DMS79 (cell line): ENCODE measurements at regions not wholly inside any gene's neighbourhood (a gene's known extent, or its start where the extent isn't known, plus 50 kb on each side); places are given as distances from the start of the nearest gene placed in this dataset.

Experiments
- DNase-seq: peaks from one replicate; lab custom pipeline; 2025; lab: John Stamatoyannopoulos, UW

DNA sequence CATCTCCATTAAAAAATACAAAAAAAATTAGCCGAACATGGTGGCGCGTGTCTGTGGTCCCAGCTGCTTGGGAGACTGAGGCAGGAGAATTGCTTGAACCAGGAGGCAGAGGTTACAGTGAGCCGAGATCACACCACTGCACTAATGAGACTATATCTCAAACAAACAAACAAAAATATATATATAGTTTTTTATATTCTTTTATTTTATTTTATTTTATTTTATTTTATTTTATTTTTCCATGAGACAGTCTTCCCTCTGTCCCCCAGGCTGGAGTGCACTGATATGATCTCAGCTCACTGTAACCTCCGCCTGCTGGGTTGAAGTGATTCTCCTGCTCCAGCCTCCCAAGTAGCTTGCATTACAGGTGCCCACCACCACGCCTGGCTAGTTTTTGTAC is 79.5 kb downstream of the IRF2BPL start:
- DNase-seq = no peak

DNA sequence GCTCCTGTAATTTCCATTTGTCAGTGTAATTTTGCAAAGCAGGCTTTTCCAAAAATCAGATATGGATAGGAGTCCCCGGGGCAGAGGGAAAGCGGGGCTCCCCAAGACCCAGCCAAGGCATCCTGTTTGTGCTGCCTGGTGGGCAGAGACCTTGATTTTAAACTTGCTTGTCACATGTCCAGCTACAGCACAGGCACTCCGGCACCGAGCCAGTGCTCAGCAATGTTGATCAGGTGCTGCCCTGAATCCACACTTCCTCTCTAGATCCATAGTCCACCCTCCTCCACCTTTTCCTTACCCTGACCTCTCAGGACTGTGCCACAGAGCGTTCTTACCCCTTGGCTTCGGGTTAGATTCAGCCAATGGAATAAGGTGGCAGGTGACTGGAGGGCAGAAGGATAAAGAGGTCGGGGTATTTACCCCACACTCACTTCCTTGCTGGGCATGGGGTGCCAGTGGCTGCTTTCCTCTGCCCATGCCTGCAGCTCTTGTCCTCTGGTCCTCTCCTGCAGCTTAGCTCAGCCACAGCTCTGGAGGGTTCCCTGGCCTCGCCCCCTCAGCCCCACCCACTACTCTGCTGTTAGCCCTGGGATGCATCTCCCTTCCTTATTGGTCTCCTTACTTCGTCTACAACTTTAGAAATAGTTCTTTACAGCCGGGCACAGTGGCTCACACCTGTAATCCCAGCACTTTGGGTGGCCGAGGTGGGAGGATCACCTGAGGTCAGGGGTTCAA is 80.1 kb downstream of the IRF2BPL start:
- no peak for DNase-seq

DNA sequence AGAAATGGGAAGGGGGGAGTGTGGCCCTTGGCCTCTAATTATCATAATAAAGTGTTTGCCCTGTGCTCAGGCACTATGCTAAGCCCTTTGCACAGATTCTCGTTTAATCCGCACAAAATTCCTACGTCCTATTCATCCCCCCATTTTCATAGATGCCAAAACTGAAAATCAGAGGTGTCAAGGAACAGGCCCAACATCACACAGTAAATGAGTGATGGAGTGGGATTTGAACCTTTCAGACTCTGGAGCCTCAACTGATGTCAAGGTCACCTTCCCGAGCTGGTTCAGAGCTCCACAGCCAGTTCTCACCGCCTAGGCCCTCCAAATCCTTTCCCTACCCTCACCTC is 80.7 kb downstream of the IRF2BPL start:
- no peak for DNase-seq

DNA sequence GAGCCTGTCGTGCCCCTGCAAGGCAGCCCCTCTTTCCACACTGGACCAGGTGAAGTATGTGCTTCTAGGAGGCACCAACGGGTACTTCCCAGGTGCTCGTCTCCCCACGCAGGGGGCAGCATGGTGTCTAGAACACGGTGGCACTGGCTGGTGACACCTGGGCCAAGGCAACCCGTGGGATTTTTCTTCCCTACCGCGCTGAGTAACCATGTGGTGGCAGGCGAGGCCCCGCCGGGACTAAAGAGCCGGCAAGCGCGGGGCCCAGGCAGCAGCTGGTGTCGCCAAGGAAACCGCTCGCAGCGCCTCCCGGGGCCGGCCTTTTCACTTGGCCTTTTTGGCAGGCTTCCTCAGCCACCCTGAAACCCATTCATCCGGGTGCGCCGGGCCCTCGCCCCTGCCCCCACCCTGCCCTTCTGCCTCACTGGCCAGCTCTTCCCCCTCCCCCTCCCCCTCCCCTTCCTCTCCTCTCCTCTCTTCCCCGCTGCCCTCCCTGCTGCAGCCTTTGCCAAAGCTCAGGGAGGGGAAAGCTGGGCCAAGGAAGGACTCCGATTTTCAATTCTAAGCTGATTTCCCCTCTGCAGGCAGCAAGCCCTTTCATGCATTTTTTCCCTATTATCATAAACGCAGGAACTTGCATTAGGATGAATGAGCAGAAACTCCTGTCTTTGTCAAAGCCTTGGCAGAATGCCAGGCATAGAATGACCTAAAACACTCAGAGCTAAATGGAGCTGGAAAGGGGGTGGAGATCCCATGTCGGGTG is 81.2 kb downstream of the IRF2BPL start:
- peak; percentile 99 for DNase-seq

DNA sequence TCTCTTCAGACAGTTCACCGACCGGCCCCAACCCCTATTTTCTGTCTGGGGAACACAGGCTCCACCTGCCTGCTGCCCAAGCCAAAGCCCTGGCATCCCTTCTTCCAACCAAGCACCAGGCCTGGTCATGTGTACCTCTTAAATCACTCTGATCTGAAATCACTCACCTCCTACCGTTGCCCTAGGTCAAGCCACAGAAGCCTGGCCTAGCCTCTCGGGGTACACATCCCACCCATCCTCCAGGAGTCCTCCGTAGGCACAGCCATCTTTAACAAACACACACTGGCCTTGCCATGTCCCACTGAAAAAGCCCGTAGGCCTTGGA is 81.8 kb downstream of the IRF2BPL start:
- no peak for DNase-seq

DNA sequence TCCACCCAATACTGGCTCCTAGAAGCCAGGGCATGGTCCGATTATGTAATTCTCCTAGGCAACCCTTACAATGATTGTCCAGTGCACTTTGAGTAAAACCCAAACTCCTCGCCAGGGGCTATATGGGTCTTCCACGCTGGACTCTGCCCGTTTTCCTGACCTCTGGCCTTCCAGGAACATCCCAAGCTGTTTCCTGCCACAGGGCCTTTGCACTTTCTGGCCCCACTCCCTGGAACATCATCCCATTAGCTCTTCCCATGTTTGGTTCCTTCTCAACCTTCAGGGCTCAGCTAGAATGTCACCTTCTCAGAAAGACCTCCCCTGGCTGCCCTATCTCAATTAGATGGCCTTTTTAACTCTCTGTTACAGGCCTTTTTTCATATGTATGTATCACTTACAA is 85.4 kb downstream of the IRF2BPL start:
- DNase-seq = no peak

DNA sequence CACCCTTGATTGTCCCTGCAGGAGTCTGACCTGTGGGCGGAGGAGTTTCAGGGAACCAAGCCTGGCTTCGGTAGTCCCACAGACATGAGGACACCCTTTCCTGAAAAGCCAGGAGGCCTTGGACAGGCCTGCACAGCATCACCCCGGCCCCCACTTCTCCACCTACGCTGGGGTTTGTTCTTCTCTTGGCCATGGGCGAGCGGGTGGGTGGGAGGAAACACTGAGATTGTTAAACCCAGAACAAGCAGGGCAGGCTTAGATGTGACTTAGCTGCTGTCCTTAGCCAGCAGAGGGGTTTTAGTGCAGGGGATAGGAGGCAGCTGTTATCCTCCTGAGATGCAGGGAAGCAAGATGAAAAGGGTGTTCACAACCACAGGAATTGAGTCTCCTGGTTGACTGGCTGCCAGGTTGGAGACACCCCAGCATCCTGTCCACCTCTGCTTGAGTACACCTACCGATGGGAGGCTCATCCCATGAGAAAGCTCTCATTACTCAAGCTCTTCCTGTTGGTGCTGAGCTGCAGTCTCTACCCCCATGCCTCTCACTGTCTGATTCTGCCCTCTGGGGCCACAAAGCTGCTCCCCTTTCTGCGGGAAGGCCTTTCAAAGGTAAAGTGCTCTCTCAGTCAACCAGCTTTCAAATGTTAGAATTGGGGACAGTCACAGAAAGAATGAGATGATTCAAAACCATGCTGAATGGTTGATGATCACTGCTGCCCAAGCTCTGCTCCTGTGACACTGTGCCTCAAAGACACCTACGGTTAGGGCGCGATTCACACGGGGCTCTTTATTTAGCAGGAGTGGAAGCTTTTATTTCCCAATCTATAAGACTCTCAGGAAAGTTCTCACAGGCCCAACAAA is 86.3 kb downstream of the IRF2BPL start:
- no peak for DNase-seq

DNA sequence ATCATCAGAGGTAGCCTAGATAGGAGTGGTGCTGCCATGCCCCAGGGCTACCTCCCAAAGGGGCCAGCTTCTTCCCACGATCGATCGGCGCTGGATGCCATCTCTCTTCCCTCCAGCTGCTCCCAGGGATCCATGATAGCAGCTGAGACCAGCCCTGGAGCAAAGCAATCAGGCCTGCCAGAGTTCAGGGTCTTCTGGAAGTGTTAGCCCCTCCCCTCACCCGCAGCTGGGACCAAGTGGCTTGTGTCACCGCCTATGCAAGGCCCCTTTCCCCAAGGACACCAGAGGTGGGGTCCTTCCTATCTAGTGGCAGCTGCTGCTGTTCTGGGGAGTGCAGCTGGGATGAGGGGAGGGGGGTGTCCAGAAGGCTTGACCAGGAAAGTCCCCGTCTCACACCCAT is 87.0 kb downstream of the IRF2BPL start:
- DNase-seq = no peak

DNA sequence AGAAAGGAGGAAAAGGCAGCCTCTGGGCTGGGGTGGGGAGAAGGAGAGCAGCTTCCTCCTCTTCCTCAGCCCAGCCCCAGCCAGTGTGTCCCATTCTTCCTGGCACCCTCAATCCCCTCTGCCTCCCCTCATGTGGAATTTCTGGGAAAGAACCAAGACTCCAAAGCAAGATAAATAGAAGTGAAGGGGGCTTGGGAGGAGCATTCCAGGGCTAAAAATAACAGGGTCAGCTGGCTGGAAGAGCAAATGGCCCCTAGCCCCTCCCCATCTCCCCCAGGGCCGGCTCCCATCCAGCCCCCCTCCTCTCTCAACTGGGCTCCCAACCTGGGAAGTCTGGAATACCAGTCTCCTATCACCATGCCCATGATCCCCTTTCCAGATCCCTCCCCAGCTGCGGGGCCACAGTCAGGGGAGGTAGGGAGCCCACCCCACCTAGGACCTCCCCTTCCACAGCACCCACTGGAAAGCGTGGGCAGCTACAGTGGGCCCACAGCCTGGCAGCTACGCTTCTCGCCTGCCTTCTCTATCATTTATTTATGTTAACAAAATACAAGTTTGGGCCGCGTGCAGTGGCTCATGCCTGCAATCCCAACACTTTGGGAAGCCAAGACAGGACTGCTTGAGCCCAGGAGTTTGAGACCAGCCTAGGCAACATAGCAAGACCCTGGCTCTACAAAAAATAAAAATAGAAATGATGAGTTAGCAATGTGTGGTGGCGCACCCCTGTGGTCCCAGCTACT is 88.3 kb downstream of the IRF2BPL start:
- DNase-seq = no peak

DNA sequence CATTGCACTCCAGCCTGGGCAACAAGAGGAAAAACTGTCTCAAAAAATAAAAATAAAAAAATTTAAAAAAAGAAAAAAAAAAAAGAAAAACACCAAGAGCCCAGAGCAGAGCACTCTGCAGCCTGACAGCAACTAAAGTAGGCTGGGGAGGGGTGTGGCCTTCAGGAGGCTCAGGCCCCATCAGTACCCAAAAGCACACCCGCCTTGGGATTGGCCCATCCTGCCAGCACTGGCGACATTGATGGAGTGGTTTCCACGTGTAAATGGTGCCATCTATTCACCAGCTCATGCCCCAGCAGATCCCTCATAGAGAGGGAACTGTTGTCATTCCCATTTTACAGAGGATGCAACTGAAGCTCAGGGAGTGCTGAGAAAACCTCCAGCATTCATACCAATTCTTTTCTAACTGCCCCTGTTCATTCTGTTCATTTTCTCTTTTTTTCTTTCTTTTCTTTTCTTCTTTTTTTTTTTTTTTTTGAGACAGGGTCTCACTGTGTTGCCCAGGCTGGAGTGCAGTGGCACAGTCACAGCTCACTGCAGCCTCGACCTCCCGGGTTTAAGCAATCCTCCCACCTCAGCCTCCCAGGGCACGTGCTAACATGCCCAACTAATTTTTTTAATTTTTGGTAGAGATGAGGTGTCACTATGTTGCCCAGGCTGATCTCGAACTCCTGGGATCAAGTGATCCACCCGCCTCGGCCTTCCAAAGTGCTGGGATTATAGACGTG is 89.3 kb downstream of the IRF2BPL start:
- no peak for DNase-seq

DNA sequence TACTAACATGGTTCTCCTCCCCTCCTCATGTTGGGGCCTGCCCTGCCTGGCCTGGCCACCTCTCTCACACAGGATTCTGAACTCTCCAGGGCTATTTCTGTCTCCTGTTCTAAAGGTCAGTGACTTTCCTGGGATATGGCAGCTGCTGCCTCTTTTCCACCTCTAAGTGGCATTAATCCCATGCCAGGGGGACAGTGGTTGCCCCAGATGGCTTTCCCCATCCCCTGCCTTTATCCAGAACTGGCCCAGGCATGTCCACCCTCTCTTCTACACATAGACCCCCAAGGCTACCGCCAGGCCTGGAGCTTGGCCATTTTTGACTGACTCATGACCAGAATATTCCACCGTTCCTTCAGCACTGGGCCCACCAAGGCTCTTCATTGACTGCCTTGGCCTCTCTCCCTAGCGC is 90.4 kb downstream of the IRF2BPL start:
- no peak for DNase-seq

DNA sequence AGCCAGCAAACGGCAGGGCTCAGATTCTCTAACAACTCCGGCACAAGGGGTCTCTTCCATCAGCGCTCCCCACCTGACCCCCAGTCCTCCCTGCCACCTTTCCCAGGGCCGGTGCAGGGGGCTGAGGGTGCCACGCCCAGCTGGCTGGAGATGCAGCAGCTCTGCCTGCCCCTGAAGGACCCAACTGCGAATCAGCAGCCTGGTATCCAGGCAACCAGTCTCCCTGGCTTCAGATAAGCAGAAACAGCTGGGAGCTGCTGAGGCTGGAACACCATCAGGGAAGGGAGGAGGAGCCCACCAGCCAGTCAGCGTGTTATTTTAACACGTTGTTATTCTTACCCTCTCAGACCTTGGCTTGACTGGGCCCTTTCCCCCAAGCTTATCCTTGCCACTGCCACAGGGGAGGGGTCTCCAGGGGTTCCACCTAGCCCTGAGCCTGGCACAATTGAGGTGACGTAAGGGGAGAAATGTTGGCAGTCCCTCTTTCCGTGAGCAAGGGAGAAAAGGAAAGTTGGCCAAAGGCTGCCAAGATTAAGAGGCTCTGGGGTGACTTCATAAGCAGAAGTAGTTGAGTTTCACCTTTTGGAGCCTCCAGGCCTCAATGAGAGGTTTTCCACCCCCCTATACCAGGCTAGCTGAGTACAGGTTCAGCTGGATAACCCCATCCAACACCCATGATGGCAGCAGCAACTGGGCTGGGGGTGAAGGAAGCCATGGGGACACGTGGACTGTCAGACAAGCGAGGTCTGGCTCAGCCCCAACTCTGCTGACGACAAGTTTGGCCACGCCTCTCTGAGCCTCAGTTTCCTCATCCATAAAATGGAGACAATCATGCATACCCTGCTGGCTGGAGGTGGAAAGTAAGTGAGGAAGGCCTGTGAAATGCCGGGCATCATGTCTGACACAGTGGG is 91.1 kb downstream of the IRF2BPL start:
- peak; percentile 96 for DNase-seq

DNA sequence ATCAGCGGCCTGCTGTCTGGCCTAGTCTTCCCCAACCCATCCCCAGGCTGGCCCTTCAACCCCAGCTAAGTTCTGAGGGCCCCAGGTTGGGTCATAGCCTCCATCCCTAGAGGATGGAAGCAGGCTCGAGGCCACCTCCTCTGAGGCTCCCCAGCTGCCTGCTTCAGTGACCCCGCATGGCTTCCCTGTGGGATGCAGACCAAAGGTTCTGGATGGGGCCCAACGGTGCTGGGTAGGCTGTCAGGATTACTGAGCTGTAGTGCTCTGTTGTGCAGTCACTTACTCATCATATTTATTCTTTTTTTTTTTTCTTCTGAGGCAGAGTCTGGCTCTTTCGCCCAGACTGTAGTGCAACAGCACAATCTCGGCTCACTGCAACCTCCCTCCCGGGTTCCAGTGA is 92.0 kb downstream of the IRF2BPL start:
- no peak for DNase-seq

DNA sequence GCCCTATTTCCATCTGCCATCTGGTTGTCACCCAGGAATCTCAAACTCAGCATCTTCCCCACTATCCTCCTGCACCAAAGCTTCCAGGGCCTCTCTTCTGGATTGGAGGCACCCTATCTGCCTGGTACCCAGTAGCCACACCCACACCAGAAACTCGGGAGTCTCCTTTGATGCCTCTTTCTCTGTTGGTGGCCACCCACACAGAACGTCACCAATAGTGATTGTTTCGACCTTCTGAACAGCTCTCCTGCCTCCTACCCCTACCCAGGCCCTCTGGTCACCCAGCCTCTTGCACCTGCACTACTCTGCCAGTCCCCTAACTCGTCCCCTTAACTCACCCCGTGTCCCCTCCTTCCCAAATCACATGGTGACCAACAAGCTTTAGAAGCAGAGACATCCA is 95.0 kb downstream of the IRF2BPL start:
- DNase-seq = no peak

DNA sequence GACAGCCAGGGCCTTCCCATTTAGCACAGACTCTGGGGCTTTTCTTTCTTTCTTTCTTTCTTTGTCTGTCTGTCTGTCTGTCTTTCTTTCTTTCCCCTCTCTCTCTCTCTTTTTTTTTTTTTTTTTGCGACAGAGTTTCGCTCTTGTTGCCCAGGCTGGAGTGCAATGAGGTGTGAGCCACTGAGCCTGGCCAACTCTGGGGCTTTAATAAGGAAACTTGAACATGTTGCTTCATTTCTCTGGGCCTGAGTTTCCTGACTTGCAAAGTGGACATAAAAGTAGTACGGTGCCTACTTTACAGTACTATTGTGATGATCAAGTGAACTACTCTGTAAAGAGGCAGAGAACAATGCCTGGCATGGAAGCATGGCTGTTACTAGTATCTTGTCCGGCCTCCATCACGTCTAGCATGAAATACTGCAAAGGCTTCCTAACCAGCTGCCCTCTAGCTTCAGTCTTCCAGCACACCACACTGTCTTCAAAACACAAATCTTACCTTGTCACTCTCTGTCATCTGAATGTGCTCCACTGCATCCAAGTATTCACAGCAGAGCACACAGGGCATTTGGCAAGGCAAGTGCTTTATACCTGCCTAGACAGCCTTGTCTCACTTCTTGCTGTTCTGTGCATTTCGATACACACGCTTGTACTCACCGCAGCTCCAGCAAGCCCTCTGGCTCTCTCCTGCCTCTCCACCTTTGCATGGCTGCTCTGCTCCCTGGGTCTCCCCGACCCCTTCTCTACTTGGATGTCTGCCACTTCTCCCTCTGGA is 96.7 kb downstream of the IRF2BPL start:
- DNase-seq = peak; percentile 31

DNA sequence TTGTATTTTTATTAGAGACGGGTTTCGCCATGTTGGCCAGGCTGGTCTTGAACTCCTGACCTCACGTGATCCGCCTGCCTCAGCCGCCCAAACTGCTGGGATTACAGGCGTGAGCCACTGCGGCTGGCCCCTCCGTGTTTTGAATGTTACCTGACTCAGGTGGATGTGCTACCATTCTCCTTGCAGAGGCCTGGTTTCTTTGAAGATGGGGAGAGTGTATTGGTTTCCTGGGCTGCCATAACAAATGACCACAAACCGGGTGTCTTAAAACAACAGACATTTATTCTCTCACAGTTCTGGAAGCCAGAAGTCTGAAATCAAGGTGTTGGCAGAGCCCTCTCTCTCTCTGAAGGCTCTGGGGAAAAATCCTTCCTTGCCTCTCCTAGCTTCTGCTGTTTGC is 98.0 kb downstream of the IRF2BPL start:
- no peak for DNase-seq

DNA sequence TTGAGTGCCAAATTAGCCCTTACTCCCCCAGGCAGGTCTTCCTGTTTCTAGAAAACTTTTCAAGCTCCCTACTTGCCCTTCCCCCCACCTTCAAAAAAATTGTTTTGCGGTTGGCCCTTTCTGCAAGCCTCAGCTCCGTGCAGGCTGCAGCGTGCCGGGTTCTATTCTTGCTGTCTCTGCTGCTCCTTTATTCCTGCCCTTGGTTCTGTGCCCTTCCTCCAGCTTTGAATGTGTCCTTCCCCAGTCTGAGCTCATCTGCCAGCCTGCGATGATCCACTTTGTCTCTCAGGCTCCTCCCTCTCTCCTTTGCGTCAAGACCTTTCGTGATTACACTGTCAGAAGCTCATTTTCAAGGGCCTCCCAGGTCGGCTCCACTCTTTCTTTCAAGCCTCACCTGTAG is 98.6 kb downstream of the IRF2BPL start:
- DNase-seq = no peak

DNA sequence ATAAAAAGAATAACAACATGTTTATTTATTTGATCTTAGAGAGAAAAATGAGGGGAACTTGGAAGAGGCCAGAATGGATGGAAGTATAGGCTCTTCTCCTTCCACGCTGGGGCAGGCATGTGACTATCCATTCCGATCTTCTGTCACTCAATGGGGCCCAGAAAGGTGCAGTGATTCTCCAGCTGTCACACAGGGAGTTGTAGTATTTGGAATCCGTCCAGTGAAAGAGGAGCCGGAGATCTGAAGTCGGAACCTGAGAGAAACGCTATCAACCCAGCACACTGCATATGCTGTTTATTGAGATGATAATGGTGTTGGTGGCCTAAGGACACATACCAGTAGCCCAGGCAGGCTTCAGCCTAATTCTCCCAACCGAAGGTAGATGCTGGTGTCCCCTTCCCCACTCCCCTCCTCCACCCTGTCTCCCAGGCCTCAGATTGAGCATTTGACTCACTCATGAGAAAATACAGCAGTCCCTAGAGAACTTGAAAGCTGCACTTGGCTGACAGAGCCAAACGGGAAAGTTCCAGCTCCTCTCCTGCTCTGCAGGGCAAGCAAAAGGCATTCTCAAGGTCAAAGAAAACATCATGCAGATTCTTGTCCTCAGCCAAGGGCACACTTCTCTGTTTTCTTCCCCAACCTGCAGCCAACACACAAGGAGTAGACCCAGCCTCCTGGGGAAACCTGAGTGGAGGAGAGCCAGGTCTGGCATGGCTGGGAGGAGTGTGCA is 100.4 kb downstream of the IRF2BPL start:
- DNase-seq = no peak
